KMS-11 (cell line): ENCODE measurements at regions not wholly inside any gene's neighbourhood (a gene's known extent, or its start where the extent isn't known, plus 50 kb on each side); places are given as distances from the start of the nearest gene placed in this dataset.

ENCODE experiments used
- H2AFZ ChIP-seq: fragments of 200-600 bp; sonication (generic); 2 replicates; pipeline ENCODE4 v1.6.1; 2016; ENCODE audit warnings: antibody characterized with exemption, mixed run types, low read depth
- H3K27ac ChIP-seq: fragments of 200-600 bp; sonication (generic); 2 replicates; pipeline ENCODE4 v1.6.1; 2016; ENCODE audit warnings: mild to moderate bottlenecking, mixed run types
- H3K27me3 ChIP-seq: fragments of 200-600 bp; sonication (generic); 2 replicates; pipeline ENCODE4 v1.6.1; 2017; ENCODE audit warnings: mild to moderate bottlenecking, low read depth, mixed run types, moderate library complexity; ENCODE audit not compliant: insufficient read depth
- H3K36me3 ChIP-seq: fragments of 200-600 bp; sonication (generic); 2 replicates; pipeline ENCODE4 v1.6.1; 2017; ENCODE audit warnings: mild to moderate bottlenecking, mixed run types; ENCODE audit not compliant: insufficient read depth
- H3K4me1 ChIP-seq: fragments of 200-600 bp; sonication (generic); 2 replicates; pipeline ENCODE4 v1.6.1; 2016; ENCODE audit warnings: mild to moderate bottlenecking, low read depth, mixed run types; ENCODE audit not compliant: poor library complexity, severe bottlenecking
- H3K4me2 ChIP-seq: fragments of 200-600 bp; sonication (generic); 2 replicates; pipeline ENCODE4 v1.7.0; 2016; ENCODE audit warnings: mild to moderate bottlenecking, mixed run types
- H3K4me3 ChIP-seq: fragments of 200-600 bp; sonication (generic); IDR thresholded peaks from 2 replicates; pipeline ENCODE4 v1.6.1; 2017; ENCODE audit warnings: low read depth, low read length, mixed read lengths; ENCODE audit not compliant: insufficient read depth
- H3K79me2 ChIP-seq: fragments of 200-600 bp; sonication (generic); 2 replicates; pipeline ENCODE4 v1.6.1; 2016; ENCODE audit warnings: low read depth, mixed run types; ENCODE audit not compliant: insufficient read depth
- H3K9ac ChIP-seq: fragments of 200-600 bp; sonication (generic); 2 replicates; pipeline ENCODE4 v1.6.1; 2016; ENCODE audit warnings: mild to moderate bottlenecking, mixed run types
- H4K20me1 ChIP-seq: fragments of 200-600 bp; sonication (generic); 2 replicates; pipeline ENCODE4 v1.6.1; 2016; ENCODE audit warnings: mild to moderate bottlenecking, mixed run types; ENCODE audit not compliant: insufficient read depth
- CTCF ChIP-seq: fragments of 200-600 bp; sonication (generic); conservative IDR thresholded peaks from 2 replicates; pipeline ENCODE4 v1.6.1; 2017; ENCODE audit warnings: low read depth, mild to moderate bottlenecking, antibody characterized with exemption, low read length, moderate library complexity, mixed read lengths

- Histone ChIP-seq H3K4me3 (no peak overlapping the region), H3K27ac (no peak overlapping the region), H3K27me3 (no peaks in the 10 kb centered on the region), H3K4me2 (no peak overlapping the region), H2AFZ (no peak overlapping the region), H3K4me1 (no peaks in the 10 kb centered on the region), H3K9ac (no peak overlapping the region), H3K36me3 (no peaks in the 10 kb centered on the region), H3K79me2 (no peaks in the 10 kb centered on the region), H4K20me1 (no peaks in the 10 kb centered on the region)
- TF ChIP-seq CTCF, result no peak
Measured at GRCh38 chr20:37581246-37581645, 53.6 kb upstream of the BLCAP start.

DNA sequence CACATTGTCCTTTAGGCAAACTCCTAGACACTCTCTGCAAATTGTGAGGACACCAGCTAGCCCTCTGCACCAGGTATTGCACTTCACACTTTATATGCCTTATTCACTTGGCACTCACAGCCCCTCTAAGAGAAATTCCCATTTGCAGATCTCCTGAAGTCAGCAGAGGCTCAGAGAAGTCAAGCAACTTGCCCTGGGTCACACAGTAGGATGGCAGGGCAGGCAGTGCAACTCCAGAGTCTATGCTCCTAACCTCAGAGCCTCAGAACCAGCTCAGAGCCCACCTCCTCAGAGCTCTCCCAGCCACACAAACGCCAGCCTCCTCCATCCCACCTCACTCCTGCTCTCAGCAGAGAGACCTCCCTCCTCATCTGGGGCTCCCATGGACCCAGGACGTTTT is 52.4 kb upstream of the BLCAP start:
- no peaks in the 10 kb centered on the region for H3K4me1 ChIP-seq
- no peak overlapping the region for H3K4me2 ChIP-seq
- H3K27ac ChIP-seq, result no peak overlapping the region
- H3K27me3 ChIP-seq, result no peaks in the 10 kb centered on the region
- H3K9ac ChIP-seq, result no peak overlapping the region
- no peaks in the 10 kb centered on the region for H3K79me2 ChIP-seq
- no peaks in the 10 kb centered on the region for H4K20me1 ChIP-seq
- no peak overlapping the region for H2AFZ ChIP-seq
- no peak for TF ChIP-seq CTCF
- no peak overlapping the region for H3K4me3 ChIP-seq
- H3K36me3 ChIP-seq, result no peaks in the 10 kb centered on the region

DNA sequence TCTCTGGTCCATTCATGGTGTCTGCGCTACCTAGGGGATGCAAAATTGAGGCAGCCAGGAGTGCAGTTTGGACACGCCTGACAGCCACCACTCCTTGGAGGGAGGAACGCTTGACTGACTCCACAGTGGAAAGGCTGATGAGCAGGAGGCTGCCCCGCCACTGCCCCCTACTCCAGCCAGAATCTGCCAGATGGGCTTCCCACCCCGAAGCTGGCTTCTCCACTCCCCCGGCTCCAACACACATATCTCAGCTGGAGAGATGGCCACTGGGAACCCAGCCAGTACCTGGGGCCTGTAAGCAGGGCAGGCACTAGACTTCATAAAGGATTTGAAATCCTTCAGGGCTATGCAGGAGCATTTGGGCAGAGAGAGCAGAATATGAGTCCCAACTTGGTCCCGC is 51.4 kb upstream of the BLCAP start:
- TF ChIP-seq CTCF, result no peak
- Histone ChIP-seq H3K27ac (no peak overlapping the region), H3K27me3 (no peaks in the 10 kb centered on the region), H4K20me1 (no peaks in the 10 kb centered on the region), H3K4me3 (no peak overlapping the region), H3K79me2 (no peaks in the 10 kb centered on the region), H2AFZ (no peak overlapping the region), H3K4me2 (no peak overlapping the region), H3K9ac (no peak overlapping the region), H3K4me1 (no peaks in the 10 kb centered on the region), H3K36me3 (no peaks in the 10 kb centered on the region)

- H3K4me2 ChIP-seq, result no peak overlapping the region
- H3K4me1 ChIP-seq, result no peaks in the 10 kb centered on the region
- no peaks in the 10 kb centered on the region for H3K27me3 ChIP-seq
- H2AFZ ChIP-seq, result no peak overlapping the region
- H3K9ac ChIP-seq, result no peak overlapping the region
- H3K4me3 ChIP-seq, result no peak overlapping the region
- H3K27ac ChIP-seq, result no peak overlapping the region
- no peaks in the 10 kb centered on the region for H3K36me3 ChIP-seq
- TF ChIP-seq CTCF, result no peak
- no peaks in the 10 kb centered on the region for H4K20me1 ChIP-seq
- no peaks in the 10 kb centered on the region for H3K79me2 ChIP-seq
Measured at GRCh38 chr20:37577981-37578380, 50.3 kb upstream of the BLCAP start.
